ENCODE measurements at regions not wholly inside any gene's neighbourhood (a gene's known extent, or its start where the extent isn't known, plus 50 kb on each side); places are given as distances from the start of the nearest gene placed in this dataset.

DNA sequence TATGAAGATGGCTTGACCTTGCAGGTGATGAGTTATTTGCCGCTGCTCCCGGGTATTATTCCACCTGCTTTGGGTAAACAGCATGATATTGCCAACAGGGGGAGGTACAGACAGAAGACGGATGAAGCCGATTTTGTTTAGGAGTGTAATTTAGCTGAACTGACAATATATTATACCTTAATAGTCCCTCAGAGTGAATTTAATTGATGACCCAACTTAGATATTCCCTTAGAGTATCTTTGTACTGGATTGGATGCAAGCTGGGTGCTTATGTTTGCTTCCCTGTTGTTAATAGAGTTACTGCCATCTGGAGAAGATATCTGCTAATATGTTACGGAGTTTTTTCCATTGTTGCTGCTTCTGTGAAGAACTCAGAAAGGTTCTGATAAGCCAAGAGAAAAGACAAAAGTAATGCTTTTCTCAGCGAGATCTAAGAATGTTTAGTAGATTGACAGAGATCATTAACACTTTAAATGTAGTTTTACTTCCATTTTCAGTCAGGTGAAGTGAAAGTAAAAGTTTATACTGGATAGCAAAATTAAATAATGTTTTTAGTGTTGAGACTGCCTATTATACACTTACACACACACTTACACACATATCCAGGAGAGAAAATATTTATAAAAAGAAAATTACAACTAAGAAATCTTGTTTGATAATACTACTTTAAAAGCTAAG lies 2220.8 kb upstream of the PCDH20 start:
- DNase-seq (ENCODE audit: low read depth) (no peak), FAIRE-seq (no peak)
- H3K27me3 Mint-ChIP-seq (ENCODE audit: low read depth, unreplicated experiment): no peaks in the 10 kb centered on the region
- Histone ChIP-seq H3K36me3 (ENCODE audit: insufficient read depth, low read length) (no peaks in the 10 kb centered on the region), H3K27ac (ENCODE audit: low read depth, low read length) (no peak overlapping the region), H3K27me3 (ENCODE audit: insufficient read depth, low read length) (no peaks in the 10 kb centered on the region), H3K9ac (ENCODE audit: low read length) (no peak overlapping the region), H2AFZ (ENCODE audit: low read depth, low read length) (no peak overlapping the region), H4K20me1 (ENCODE audit: insufficient read depth, low read length) (no peaks in the 10 kb centered on the region), H3K79me2 (ENCODE audit: insufficient read depth, low read length) (no peaks in the 10 kb centered on the region), H3K4me1 (ENCODE audit: insufficient read depth, low read length) (no peaks in the 10 kb centered on the region), H3K9me3 (ENCODE audit: insufficient read depth, low read depth, low read length) (no peaks in the 10 kb centered on the region), H3K4me3 (ENCODE audit: insufficient read depth, low read depth, low read length) (no peak overlapping the region), H3K4me2 (ENCODE audit: low read length) (no peak overlapping the region)
- H3K27ac Mint-ChIP-seq (ENCODE audit: unreplicated experiment): no peak overlapping the region
- TF ChIP-seq EZH2 (IDR thresholded peaks at IDR 0.05; ENCODE audit: insufficient read depth, low read length): no peak
- TF ChIP-seq, protein P1, sequence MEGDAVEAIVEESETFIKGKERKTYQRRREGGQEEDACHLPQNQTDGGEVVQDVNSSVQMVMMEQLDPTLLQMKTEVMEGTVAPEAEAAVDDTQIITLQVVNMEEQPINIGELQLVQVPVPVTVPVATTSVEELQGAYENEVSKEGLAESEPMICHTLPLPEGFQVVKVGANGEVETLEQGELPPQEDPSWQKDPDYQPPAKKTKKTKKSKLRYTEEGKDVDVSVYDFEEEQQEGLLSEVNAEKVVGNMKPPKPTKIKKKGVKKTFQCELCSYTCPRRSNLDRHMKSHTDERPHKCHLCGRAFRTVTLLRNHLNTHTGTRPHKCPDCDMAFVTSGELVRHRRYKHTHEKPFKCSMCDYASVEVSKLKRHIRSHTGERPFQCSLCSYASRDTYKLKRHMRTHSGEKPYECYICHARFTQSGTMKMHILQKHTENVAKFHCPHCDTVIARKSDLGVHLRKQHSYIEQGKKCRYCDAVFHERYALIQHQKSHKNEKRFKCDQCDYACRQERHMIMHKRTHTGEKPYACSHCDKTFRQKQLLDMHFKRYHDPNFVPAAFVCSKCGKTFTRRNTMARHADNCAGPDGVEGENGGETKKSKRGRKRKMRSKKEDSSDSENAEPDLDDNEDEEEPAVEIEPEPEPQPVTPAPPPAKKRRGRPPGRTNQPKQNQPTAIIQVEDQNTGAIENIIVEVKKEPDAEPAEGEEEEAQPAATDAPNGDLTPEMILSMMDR (IDR thresholded peaks at IDR 0.05; ENCODE audit: insufficient read depth, low read depth, low read length): no peak
- H3K36me3 Mint-ChIP-seq (ENCODE audit: low read depth, unreplicated experiment): no peaks in the 10 kb centered on the region
- H3K4me3 Mint-ChIP-seq (ENCODE audit: unreplicated experiment): no peak overlapping the region
- no peaks in the 10 kb centered on the region for H3K9me3 Mint-ChIP-seq (ENCODE audit: unreplicated experiment)
- no peaks in the 10 kb centered on the region for H3K4me1 Mint-ChIP-seq (ENCODE audit: low read depth, unreplicated experiment)

DNA sequence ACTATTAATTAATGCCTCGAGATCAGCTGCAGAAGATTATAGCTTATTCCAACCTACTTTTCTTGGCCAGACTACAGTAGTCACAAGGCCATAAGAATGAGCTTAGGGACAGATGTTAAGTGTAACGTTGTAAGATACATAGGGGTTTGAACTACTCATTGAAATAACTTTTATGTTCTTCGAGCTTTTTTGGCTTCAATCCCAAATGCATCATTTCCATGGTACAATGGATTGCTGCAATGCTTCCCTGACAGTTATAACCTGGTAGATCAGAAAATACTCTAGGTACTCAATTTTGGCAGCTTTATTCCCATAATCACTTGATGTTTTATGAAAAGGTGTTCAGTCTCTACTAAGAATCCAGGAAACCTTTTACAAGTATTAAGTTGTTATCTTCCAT lies 2216.7 kb upstream of the PCDH20 start:
- no peak overlapping the region for H3K4me3 Mint-ChIP-seq (ENCODE audit: unreplicated experiment)
- Histone ChIP-seq H3K9me3 (ENCODE audit: insufficient read depth, low read depth, low read length) (no peaks in the 10 kb centered on the region), H3K4me1 (ENCODE audit: insufficient read depth, low read length) (no peaks in the 10 kb centered on the region), H3K79me2 (ENCODE audit: insufficient read depth, low read length) (no peaks in the 10 kb centered on the region), H3K36me3 (ENCODE audit: insufficient read depth, low read length) (no peaks in the 10 kb centered on the region), H2AFZ (ENCODE audit: low read depth, low read length) (no peak overlapping the region), H3K9ac (ENCODE audit: low read length) (no peak overlapping the region), H3K4me3 (ENCODE audit: insufficient read depth, low read depth, low read length) (no peak overlapping the region), H3K27me3 (ENCODE audit: insufficient read depth, low read length) (no peaks in the 10 kb centered on the region), H3K27ac (ENCODE audit: low read depth, low read length) (no peak overlapping the region), H4K20me1 (ENCODE audit: insufficient read depth, low read length) (no peaks in the 10 kb centered on the region), H3K4me2 (ENCODE audit: low read length) (no peak overlapping the region)
- no peaks in the 10 kb centered on the region for H3K27me3 Mint-ChIP-seq (ENCODE audit: low read depth, unreplicated experiment)
- H3K9me3 Mint-ChIP-seq (ENCODE audit: unreplicated experiment): no peaks in the 10 kb centered on the region
- FAIRE-seq (no peak), DNase-seq (ENCODE audit: low read depth) (no peak)
- H3K36me3 Mint-ChIP-seq (ENCODE audit: low read depth, unreplicated experiment): no peaks in the 10 kb centered on the region
- H3K4me1 Mint-ChIP-seq (ENCODE audit: low read depth, unreplicated experiment): peaks cover 3% of the 10 kb centered on the region
- no peak overlapping the region for H3K27ac Mint-ChIP-seq (ENCODE audit: unreplicated experiment)
- TF ChIP-seq, protein P1 (IDR thresholded peaks at IDR 0.05; ENCODE audit: insufficient read depth, low read depth, low read length): no peak
- TF ChIP-seq EZH2 (IDR thresholded peaks at IDR 0.05; ENCODE audit: insufficient read depth, low read length): no peak

DNA sequence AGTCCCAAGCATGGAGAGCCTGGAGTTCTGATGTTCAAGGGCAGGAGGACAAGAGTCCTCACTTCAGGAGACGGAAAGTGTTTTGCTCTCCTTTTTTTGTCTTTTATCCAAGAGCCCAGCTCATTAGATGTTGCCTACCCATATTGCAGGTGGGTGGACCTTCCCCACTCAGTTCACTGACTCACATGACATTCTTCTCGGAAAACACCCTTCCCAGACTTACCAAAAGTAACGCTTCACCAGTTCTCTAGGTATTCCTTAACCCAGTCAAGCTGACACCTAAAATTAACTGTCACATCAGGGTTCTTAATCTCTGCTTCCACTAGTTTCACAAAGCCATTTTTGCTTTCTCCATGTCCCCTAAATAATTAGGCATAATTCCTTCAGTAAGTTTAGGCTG lies 2215.4 kb upstream of the PCDH20 start:
- DNase-seq (ENCODE audit: low read depth) (no peak), FAIRE-seq (no peak)
- Histone ChIP-seq H3K79me2 (ENCODE audit: insufficient read depth, low read length) (no peaks in the 10 kb centered on the region), H3K9me3 (ENCODE audit: insufficient read depth, low read depth, low read length) (no peaks in the 10 kb centered on the region), H2AFZ (ENCODE audit: low read depth, low read length) (no peak overlapping the region), H3K27ac (ENCODE audit: low read depth, low read length) (no peak overlapping the region), H4K20me1 (ENCODE audit: insufficient read depth, low read length) (no peaks in the 10 kb centered on the region), H3K9ac (ENCODE audit: low read length) (no peak overlapping the region), H3K4me2 (ENCODE audit: low read length) (no peak overlapping the region), H3K36me3 (ENCODE audit: insufficient read depth, low read length) (no peaks in the 10 kb centered on the region), H3K27me3 (ENCODE audit: insufficient read depth, low read length) (no peaks in the 10 kb centered on the region), H3K4me1 (ENCODE audit: insufficient read depth, low read length) (no peaks in the 10 kb centered on the region), H3K4me3 (ENCODE audit: insufficient read depth, low read depth, low read length) (no peak overlapping the region)
- Mint-ChIP-seq H3K36me3 (ENCODE audit: low read depth, unreplicated experiment) (no peaks in the 10 kb centered on the region), H3K4me3 (ENCODE audit: unreplicated experiment) (no peak overlapping the region), H3K9me3 (ENCODE audit: unreplicated experiment) (no peaks in the 10 kb centered on the region), H3K4me1 (ENCODE audit: low read depth, unreplicated experiment) (peaks cover 3% of the 10 kb centered on the region), H3K27ac (ENCODE audit: unreplicated experiment) (no peak overlapping the region), H3K27me3 (ENCODE audit: low read depth, unreplicated experiment) (no peaks in the 10 kb centered on the region)
- no peak for TF ChIP-seq EZH2 (IDR thresholded peaks at IDR 0.05; ENCODE audit: insufficient read depth, low read length)
- TF ChIP-seq, protein P1 (IDR thresholded peaks at IDR 0.05; ENCODE audit: insufficient read depth, low read depth, low read length): no peak

Data from astrocyte (in vitro differentiated cells and primary cell).